Activated T-helper 2 cell treated with anti-CD3 and anti-CD28 coated beads, Interferon-gamma antibody, Interleukin-2, Interleukin-4, amounts not matched to agents 10 μg/mL and 5 μg/mL and 100 μg/mL, durations not matched to agents 14 hours and 24 hours and 36 hours (primary cell): ENCODE measurements at regions not wholly inside any gene's neighbourhood (a gene's known extent, or its start where the extent isn't known, plus 50 kb on each side); places are given as distances from the start of the nearest gene placed in this dataset.

Experiments
- DNase-seq: peaks from one replicate; pipeline ENCODE4 v3.0.0; 2021; ENCODE audit warnings: low spot score
- H3K27ac Mint-ChIP-seq: one replicate; pipeline ENCODE4 v1.8.0; 2021; ENCODE audit warnings: mixed read lengths
- H3K27me3 Mint-ChIP-seq: one replicate; pipeline ENCODE4 v1.8.0; 2021; ENCODE audit warnings: low read depth, mixed read lengths
- H3K36me3 Mint-ChIP-seq: one replicate; pipeline ENCODE4 v1.8.0; 2021; ENCODE audit warnings: low read depth, mixed read lengths
- H3K4me1 Mint-ChIP-seq: one replicate; pipeline ENCODE4 v1.8.0; 2021; ENCODE audit warnings: low read depth, mixed read lengths
- H3K4me3 Mint-ChIP-seq: one replicate; pipeline ENCODE4 v1.8.0; 2021; ENCODE audit warnings: low read depth, mild to moderate bottlenecking, moderate library complexity, mixed read lengths
- H3K9me3 Mint-ChIP-seq: one replicate; pipeline ENCODE4 v1.8.0; 2021; ENCODE audit warnings: mixed read lengths
- intact Hi-C: fragments of 100-400 bp; cut with micrococcal nuclease; formaldehyde crosslinking; loops from one replicate; pipeline ENCODE4 v1.15.1; 2023

DNA sequence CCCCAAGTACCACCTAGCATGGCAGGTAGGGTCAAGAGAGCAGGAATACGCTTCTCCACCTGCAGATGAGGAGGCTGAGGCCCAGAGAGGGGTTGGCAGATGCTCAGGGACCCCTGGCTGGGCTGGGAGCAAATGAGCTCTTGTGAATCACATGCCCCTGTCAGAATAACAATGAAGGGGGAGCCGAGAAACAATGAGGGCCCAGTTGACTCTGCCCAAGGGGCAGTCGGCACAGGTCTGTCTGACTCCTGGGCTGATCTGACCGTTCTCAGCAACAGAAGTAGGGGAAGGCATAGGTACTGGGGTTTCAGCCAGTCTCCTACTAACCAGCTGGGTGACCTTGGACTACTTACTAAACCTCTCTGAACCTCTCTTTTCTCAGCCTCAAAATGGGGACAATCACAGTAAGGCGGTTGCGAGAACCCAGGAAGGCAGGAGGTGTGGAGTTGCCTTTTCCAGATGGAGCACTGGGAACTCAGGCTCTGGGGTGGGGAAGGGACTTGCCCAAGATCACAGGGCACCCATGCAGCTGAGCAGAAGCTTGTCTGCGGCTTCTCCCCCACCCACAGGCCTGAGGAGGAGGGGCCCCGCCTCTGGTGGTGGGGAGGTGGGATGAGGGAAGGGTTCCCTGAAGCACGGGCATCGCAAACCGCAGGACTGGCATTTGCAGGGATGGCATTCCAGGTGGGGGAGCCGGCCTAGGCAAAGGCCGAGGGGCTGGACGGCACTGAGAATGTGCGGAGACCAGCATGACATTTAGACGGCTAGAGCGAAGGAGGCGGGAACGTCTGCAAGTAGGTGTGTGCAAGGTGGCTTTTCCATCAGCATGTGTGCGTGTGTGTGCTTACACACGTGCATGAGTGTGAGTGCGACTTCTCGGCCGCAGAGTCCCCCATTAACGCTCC, 163.0 kb downstream of the MN1 start:
- DNase-seq, result no peak
- no peaks in the 10 kb centered on the region for H3K9me3 Mint-ChIP-seq
- no peak overlapping the region for H3K27ac Mint-ChIP-seq
- intact Hi-C loops, result no loop called here
- H3K4me1 Mint-ChIP-seq, result no peaks in the 10 kb centered on the region
- H3K36me3 Mint-ChIP-seq, result no peaks in the 10 kb centered on the region
- H3K4me3 Mint-ChIP-seq, result no peak overlapping the region
- no peaks in the 10 kb centered on the region for H3K27me3 Mint-ChIP-seq

DNA sequence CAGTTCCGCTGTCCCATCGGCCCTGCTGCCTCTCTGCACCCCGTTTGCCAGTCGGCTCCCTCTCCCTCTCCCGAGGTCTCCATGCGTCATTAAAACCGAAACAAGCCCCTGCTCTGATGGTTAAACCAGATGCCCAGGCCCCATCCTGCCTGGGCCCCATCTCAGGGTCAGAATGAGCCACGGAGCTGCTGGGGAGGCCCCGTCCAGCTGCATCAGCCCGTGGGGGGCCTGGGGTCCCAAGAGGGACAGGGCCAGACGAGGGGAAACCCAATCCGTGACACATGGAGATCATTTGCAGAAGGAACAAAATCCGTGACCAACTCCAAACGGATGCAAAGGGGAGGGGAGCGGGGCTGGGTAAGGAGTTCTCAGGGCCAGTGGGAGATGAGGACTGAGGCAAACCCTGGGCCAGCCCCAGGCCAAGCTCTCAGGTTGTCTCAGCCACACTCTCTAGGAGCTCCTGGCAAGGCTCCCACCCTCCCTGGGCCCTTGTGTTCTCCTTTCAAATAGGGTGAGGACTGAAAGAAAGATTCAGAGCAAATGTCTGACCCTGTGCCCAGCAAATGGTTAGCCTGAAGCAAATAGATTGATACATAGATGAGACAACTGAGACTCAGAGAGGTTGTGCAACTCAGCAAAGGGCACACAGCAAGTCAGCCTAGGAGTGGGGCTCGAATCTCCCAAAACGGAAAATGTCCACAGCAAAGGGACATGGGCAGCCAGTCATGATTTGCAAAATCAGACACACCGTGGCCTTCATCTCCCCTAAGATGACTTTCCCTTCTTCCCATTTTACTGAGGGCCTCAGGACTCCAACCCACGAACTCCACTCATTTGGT, 162.1 kb downstream of the MN1 start:
- no peaks in the 10 kb centered on the region for H3K9me3 Mint-ChIP-seq
- H3K4me3 Mint-ChIP-seq, result no peak overlapping the region
- intact Hi-C loops, result no loop called here
- DNase-seq, result no peak
- no peaks in the 10 kb centered on the region for H3K27me3 Mint-ChIP-seq
- no peaks in the 10 kb centered on the region for H3K36me3 Mint-ChIP-seq
- H3K27ac Mint-ChIP-seq, result no peak overlapping the region
- no peaks in the 10 kb centered on the region for H3K4me1 Mint-ChIP-seq

DNA sequence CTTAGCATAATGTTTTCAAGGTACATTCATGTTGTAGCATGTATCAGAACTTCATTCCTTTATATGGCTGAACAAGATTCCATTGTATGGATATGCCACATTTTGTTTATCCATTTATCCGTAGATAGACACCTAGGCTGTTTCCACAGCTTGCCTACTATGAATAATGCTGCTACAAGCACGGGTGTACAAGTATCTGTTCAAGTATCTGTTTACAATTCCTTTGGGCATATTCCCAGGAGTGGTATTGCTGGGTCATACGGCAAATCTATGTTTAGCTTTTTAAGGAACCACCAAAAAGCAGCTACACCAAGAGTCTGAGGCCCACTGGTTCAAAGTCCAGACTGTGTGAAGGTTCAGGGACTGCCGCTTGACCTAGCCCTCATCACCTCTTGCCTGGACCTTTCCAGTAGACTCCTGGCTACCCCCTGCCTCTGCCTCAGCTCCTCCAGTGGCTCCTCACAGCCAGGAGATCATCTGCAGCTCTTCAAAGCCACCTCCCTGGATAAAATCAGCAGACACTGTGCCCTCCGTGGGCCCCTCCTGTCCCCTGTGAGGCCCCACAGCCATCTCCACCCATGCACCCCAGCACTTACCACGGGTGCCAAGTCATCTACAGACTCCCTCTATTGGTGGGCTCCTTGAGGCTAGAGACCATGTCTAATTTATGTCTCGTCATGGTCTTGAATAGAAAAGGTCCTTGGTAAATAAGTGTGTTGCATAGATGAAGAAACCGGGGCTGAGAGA, 160.3 kb downstream of the MN1 start:
- no peak overlapping the region for H3K4me3 Mint-ChIP-seq
- DNase-seq, result no peak
- no peaks in the 10 kb centered on the region for H3K36me3 Mint-ChIP-seq
- no peaks in the 10 kb centered on the region for H3K27me3 Mint-ChIP-seq
- H3K4me1 Mint-ChIP-seq, result no peaks in the 10 kb centered on the region
- no peaks in the 10 kb centered on the region for H3K9me3 Mint-ChIP-seq
- intact Hi-C loops, result no loop called here
- H3K27ac Mint-ChIP-seq, result no peak overlapping the region

DNA sequence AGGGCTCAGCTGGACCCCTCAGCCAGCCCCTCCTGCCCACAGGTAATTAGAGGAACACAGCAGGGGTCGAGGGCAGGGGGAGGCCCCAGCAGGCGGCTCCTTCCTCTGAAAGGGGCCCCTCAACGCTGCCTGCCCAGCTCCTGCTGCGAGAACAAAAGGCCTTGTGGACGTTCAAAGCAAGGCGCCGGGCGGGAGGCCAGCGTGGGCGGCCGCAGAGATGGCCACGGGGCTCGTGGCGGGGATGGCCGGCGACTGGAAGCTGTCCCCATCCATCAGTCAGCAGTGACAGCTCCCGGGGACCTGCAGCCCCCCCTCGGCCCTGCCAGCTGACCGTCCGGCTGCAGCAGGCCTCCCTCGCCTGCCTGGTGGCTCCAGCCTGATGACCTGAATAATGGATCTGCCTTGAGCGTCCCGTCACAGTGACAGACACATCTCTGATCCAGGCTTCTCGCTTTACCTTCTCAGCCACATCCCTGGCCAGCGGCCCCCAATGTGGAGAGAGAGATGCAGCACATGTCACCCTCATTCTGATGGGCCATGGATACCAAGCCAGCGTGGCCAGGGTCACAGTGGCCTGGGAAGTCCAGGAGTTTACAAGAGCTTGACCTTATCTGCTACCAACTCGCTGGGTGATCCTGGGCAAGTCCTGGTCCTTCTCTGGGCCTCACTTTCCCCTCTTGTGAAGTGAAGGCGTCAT, 159.3 kb downstream of the MN1 start:
- H3K4me1 Mint-ChIP-seq, result no peaks in the 10 kb centered on the region
- H3K9me3 Mint-ChIP-seq, result no peaks in the 10 kb centered on the region
- no peaks in the 10 kb centered on the region for H3K36me3 Mint-ChIP-seq
- H3K27me3 Mint-ChIP-seq, result no peaks in the 10 kb centered on the region
- no peak for DNase-seq
- intact Hi-C loops, result no loop called here
- no peak overlapping the region for H3K27ac Mint-ChIP-seq
- H3K4me3 Mint-ChIP-seq, result no peak overlapping the region

DNA sequence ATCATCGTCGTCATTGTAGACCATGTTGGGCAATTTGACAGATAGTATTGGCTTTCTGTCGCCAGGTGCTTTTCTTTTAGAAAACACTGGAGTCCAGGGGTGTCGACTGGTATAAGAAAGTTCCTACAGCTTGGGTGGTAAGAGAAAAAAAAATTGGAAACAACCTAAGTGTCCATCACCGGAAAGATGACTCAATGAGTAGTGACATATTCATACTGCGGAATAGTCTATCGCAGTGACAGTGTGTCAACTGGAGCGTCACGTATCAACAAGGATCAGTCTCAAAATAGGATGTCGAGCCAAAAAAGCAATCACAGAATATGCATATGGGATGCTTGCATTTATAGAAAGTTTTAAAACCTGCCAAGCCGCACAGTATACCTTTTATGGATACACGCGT, 157.6 kb downstream of the MN1 start:
- intact Hi-C loops, result no loop called here
- H3K9me3 Mint-ChIP-seq, result no peaks in the 10 kb centered on the region
- no peak overlapping the region for H3K4me3 Mint-ChIP-seq
- H3K4me1 Mint-ChIP-seq, result no peaks in the 10 kb centered on the region
- H3K27ac Mint-ChIP-seq, result no peak overlapping the region
- H3K27me3 Mint-ChIP-seq, result no peaks in the 10 kb centered on the region
- DNase-seq, result no peak
- H3K36me3 Mint-ChIP-seq, result no peaks in the 10 kb centered on the region

DNA sequence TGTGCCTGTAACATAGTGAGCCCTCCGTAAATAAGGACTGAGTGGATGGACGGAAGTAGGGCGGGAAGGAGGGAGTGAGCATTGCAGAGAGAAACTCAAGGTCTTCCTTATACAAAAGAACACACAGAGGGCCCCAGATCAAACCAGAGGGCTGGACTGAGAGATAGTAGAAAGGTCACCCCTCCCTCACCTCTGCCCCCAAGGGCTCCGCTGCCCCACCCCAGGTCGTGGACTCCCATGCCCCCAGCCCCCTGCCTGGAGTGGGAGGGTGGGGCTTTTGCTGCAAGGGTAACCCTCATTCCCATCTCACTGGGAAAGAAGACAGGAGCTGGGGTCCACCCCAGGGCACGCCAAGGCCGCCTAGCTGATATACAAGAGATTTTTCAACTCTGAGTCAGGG, 157.0 kb downstream of the MN1 start:
- Mint-ChIP-seq H3K36me3 (no peaks in the 10 kb centered on the region), H3K27me3 (no peaks in the 10 kb centered on the region), H3K4me1 (no peaks in the 10 kb centered on the region), H3K4me3 (no peak overlapping the region), H3K9me3 (no peaks in the 10 kb centered on the region), H3K27ac (no peak overlapping the region)
- intact Hi-C loops, result no loop called here
- DNase-seq, result no peak

DNA sequence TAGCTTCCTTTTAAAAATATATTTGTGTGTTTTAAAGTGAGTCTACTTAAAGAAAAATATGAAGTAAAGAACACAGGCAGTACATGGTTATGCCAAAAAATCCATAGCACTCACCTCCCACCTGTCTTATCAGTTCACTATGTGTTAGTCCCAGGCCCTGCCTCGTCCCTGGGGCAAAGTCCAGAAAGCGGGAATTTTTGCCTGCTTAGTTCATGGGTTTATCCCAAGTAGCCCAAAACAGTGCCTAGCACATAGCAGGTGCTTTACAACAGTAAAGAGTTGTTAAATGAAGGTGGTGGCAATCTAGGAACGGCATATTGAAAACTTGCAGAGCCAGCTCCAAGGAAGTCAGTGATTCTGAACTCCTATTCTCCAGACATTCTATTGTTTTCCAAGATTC, 154.0 kb downstream of the MN1 start:
- H3K4me1 Mint-ChIP-seq, result no peaks in the 10 kb centered on the region
- H3K4me3 Mint-ChIP-seq, result no peak overlapping the region
- no peak for DNase-seq
- intact Hi-C loops, result no loop called here
- H3K27ac Mint-ChIP-seq, result no peak overlapping the region
- H3K27me3 Mint-ChIP-seq, result no peaks in the 10 kb centered on the region
- no peaks in the 10 kb centered on the region for H3K36me3 Mint-ChIP-seq
- no peaks in the 10 kb centered on the region for H3K9me3 Mint-ChIP-seq

DNA sequence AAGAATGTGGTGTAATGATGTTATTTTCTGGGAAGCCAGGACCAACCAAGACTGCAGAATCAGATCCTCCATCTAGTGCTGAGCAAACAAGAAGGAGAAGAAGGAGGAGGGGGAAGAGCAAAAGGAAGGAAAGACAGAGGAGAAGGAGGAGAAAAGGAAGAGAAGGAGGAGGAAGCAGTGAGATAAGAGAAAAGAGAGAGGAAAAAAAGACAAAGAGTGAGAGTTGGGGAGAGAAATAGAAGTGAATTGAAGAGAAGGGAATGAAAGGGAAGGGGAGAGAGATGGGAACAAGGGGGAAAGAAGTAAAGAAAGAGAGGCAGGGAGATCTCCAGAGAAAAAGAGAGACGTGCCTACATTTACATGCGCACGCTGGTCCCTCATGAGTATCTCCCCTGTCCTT, 153.5 kb downstream of the MN1 start:
- no peak for DNase-seq
- Mint-ChIP-seq H3K27me3 (no peaks in the 10 kb centered on the region), H3K36me3 (no peaks in the 10 kb centered on the region), H3K4me1 (no peaks in the 10 kb centered on the region), H3K9me3 (no peaks in the 10 kb centered on the region), H3K4me3 (no peak overlapping the region), H3K27ac (no peak overlapping the region)
- intact Hi-C loops, result no loop called here

DNA sequence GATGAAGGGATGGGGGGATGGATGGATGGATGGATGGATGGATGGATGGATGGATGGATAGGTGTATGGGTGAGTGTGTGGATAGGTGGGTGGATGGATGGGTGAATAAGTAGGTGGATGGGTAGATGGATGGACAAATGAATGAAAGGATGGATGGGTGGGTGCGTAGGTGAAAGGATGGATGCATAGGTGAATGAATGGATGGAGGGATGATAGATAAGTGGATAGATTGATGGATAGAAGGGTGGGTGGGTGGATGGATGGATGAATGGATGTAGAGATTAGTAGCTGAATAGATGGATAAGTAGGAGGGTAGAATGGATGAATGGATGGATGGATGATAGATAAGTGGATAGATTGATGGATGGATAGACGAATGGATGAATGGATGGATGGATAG, 152.7 kb downstream of the MN1 start:
- H3K27me3 Mint-ChIP-seq, result no peaks in the 10 kb centered on the region
- no peak overlapping the region for H3K4me3 Mint-ChIP-seq
- H3K9me3 Mint-ChIP-seq, result no peaks in the 10 kb centered on the region
- H3K4me1 Mint-ChIP-seq, result no peaks in the 10 kb centered on the region
- DNase-seq, result no peak
- H3K27ac Mint-ChIP-seq, result no peak overlapping the region
- H3K36me3 Mint-ChIP-seq, result no peaks in the 10 kb centered on the region
- intact Hi-C loops, result no loop called here

DNA sequence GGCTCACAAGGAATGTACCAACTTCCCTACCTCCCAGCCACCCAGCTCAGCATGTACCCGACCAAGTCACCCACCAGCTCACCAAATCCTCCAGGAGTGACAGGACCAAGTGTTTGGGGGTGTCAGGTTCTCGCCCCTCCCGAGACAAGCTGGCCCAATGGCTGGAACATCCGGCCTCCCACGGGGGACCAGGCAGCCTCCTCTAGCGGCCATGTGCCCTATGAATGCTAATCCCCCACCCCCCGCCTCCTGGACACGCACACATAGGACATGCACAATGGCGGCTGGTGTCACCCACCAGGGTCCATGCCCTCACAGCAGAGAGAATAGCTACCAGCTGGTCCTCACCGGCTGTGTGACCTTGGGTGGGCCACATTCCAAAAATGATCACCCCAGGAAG, 151.0 kb downstream of the MN1 start:
- Mint-ChIP-seq H3K4me1 (no peaks in the 10 kb centered on the region), H3K27ac (no peak overlapping the region), H3K36me3 (no peaks in the 10 kb centered on the region), H3K9me3 (no peaks in the 10 kb centered on the region), H3K4me3 (no peak overlapping the region), H3K27me3 (no peaks in the 10 kb centered on the region)
- intact Hi-C loops, result no loop called here
- no peak for DNase-seq

DNA sequence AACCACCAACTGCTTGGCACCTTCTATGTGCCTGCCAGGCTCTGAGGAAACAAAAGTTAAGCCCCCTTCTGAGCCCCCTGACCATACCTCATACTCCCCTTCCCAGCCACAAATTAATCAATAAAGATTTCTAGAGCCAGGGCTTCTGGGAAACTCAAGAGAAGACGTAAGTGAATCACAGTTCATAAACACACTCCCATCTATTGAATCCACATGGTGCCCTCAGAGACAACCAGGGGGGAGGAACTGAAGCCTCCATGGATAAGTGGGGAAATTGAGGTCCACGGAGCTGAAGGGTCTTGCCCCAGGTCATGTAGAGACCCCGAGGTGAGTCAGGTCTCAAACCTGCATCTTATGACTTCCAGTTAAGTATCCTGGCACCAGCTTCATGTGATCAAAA, 150.6 kb downstream of the MN1 start:
- Mint-ChIP-seq H3K9me3 (no peaks in the 10 kb centered on the region), H3K27ac (no peak overlapping the region), H3K4me1 (no peaks in the 10 kb centered on the region), H3K4me3 (no peak overlapping the region), H3K27me3 (no peaks in the 10 kb centered on the region), H3K36me3 (no peaks in the 10 kb centered on the region)
- no peak for DNase-seq
- intact Hi-C loops, result no loop called here

DNA sequence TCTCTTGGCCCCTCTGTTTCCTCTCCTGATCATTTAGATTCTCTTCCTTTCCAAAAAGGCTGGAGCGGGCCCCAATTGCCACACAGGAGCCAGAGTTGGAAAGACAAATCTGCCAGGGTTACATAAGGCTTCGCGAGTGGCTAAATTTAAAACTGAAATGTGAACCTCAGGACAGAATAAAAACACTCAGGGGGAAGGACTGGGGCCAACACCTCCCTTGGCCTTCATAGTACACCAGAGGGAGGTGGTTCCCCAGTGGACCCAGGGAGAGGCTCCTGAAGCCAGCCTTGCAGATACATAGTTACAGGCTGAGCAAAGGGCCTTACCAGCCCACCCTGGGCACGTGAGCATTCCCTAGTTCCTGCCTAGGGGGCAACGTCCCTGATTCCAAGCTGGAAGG, 150.1 kb downstream of the MN1 start:
- Mint-ChIP-seq H3K4me1 (no peaks in the 10 kb centered on the region), H3K27me3 (no peaks in the 10 kb centered on the region), H3K9me3 (no peaks in the 10 kb centered on the region), H3K36me3 (no peaks in the 10 kb centered on the region), H3K4me3 (no peak overlapping the region), H3K27ac (no peak overlapping the region)
- no peak for DNase-seq
- intact Hi-C loops, result no loop called here
